Immature natural killer cell (primary cell): ENCODE measurements at regions not wholly inside any gene's neighbourhood (a gene's known extent, or its start where the extent isn't known, plus 50 kb on each side); places are given as distances from the start of the nearest gene placed in this dataset.
"Not testable (repeated sequence)": the region's sequence is repeated elsewhere in the genome, so short reads cannot be mapped to it uniquely, and the experiment has no call there.

Experiments used
- DNase-seq, 3 donors: peaks; one replicate each; pipeline ENCODE4 v3.0.0; 2022; ENCODE audit warnings: mixed read lengths in 1 of 3
- H3K27ac Mint-ChIP-seq, 6 donors: one replicate each; pipeline ENCODE4 v1.8.0; 2020; ENCODE audit warnings: mixed read lengths in 6 of 6, mild to moderate bottlenecking in 5 of 6, inconsistent platforms in 4 of 6, moderate library complexity in 3 of 6
- H3K27me3 Mint-ChIP-seq, 3 donors: one replicate each; pipeline ENCODE4 v1.8.0; 2020 to 2021; ENCODE audit warnings: low read depth in 3 of 3, mild to moderate bottlenecking in 3 of 3, mixed read lengths in 3 of 3, moderate library complexity in 3 of 3, inconsistent platforms in 1 of 3
- H3K36me3 Mint-ChIP-seq, 3 donors: one replicate each; pipeline ENCODE4 v1.8.0; 2020; ENCODE audit warnings: mixed read lengths in 3 of 3, inconsistent platforms in 2 of 3, mild to moderate bottlenecking in 2 of 3
- H3K4me1 Mint-ChIP-seq, 2 donors: one replicate each; pipeline ENCODE4 v1.8.0; 2020; ENCODE audit warnings: inconsistent platforms in 2 of 2, mild to moderate bottlenecking in 2 of 2, mixed read lengths in 2 of 2, moderate library complexity in 1 of 2
- H3K4me3 Mint-ChIP-seq, 5 donors: one replicate each; pipeline ENCODE4 v1.8.0; 2020; ENCODE audit warnings: mild to moderate bottlenecking in 5 of 5, mixed read lengths in 5 of 5, inconsistent platforms in 3 of 5, moderate library complexity in 3 of 5
- H3K9me3 Mint-ChIP-seq, 6 donors: one replicate each; pipeline ENCODE4 v1.8.0; 2020; ENCODE audit warnings: mild to moderate bottlenecking in 6 of 6, mixed read lengths in 6 of 6, inconsistent platforms in 4 of 6, moderate library complexity in 3 of 6

DNA sequence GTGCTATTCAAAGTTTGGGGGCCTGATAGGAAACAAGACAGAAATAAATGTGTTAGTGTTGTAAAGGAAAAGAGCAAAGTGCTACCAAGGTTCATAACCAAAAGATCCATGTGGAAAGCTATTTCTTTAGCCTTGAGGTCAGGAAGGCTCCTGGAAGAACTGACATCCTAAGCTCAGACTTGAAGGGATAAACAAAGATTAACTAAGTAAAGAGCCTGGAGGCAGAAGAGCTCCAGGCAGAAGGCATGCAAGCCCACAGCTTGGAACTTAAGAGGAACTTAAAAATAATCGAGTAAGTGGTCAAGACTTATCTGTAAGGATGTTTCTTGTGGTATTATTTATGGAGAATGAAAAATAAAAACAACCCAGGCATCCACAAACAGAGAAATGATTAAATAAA is 245.0 kb upstream of the MGAT5 start:
- H3K9me3 Mint-ChIP-seq = peaks cover 0 to 1% (median 0%) of the 10 kb centered on the region in 6 donors
- DNase-seq = no peak
- H3K4me3 Mint-ChIP-seq = no peak overlapping the region
- no peak overlapping the region for H3K27ac Mint-ChIP-seq
- H3K4me1 Mint-ChIP-seq = no peaks in the 10 kb centered on the region
- H3K27me3 Mint-ChIP-seq = peaks cover 0 to 7% (median 0%) of the 10 kb centered on the region in 3 donors
- no peaks in the 10 kb centered on the region for H3K36me3 Mint-ChIP-seq

DNA sequence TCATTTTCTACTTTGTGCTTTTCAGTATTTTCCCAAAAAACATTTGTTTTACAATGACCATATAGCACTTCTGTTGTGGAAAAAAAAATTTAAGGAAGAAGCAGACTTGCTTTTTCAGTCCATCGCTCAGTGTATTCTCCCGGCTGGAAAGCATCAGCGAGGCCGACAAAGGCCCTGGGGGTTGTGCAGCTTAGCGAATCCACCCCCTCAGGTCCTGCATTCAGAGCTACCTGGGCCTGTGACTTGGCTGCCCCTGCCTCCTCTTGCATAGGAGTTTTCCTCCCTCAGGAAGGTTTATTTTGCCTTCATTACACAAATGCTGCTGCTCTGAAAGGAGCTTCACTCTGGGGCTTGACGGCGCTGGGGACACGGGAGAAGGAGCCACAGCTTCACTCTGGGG is 244.4 kb upstream of the MGAT5 start:
- H3K4me1 Mint-ChIP-seq = no peaks in the 10 kb centered on the region
- peaks cover 0 to 2% (median 0%) of the 10 kb centered on the region in 6 donors for H3K9me3 Mint-ChIP-seq
- no peak overlapping the region for H3K4me3 Mint-ChIP-seq
- H3K36me3 Mint-ChIP-seq = no peaks in the 10 kb centered on the region
- H3K27me3 Mint-ChIP-seq = peaks cover 0 to 7% (median 0%) of the 10 kb centered on the region in 3 donors
- DNase-seq = no peak
- no peak overlapping the region for H3K27ac Mint-ChIP-seq

DNA sequence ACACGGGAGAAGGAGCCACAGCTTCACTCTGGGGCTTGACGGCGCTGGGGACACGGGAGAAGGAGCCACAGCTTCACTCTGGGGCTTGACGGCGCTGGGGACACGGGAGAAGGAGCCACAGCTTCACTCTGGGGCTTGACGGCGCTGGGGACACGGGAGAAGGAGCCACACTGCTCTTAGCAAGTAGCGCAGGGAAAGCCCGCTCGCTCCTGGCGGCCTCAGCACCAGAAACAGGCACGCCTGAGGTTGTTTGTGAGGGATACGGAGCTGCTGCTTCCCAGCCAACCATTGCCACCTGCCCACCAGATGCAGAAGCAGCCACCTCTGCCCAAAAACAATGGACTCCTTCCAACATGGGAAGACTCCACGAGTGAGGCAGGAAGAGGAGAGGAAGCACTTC is 244.0 kb upstream of the MGAT5 start:
- not testable (repeated sequence) for H3K9me3 Mint-ChIP-seq

DNA sequence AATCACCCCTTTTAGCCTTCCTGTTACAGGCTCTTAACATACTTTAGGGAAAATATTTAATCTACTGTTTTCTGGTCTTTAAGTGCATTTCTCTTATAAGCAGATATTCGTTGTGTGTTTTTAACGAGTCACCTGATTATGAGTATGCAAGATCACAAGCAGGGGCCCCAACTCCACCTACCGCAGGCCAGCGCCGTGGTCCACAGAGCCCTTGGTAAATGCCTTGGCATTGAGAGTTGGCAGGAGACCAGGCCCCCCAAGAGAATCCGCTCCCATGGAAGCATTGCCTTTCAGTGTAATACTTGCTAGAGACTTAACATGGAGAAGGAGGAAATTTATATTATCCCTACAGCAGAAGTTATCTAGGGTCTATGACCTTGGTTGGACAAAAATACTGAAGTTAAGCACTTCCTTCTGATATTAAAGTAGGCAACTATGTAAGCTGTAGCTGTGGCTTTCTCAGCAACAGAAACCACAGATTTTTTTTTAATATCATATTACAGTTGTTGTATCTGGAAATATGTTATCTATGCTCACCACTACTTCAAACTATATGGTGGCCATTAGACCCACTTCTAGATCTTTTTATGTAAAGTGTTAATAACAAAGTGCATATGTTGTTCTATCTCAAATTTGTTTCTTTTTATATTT is 241.8 kb upstream of the MGAT5 start:
- no peaks in the 10 kb centered on the region for H3K4me1 Mint-ChIP-seq
- no peaks in the 10 kb centered on the region for H3K36me3 Mint-ChIP-seq
- no peak overlapping the region for H3K4me3 Mint-ChIP-seq
- no peak overlapping the region for H3K27ac Mint-ChIP-seq
- peaks cover 0 to 2% (median 0%) of the 10 kb centered on the region in 6 donors for H3K9me3 Mint-ChIP-seq
- no peak for DNase-seq
- H3K27me3 Mint-ChIP-seq = peaks cover 0 to 3% (median 0%) of the 10 kb centered on the region in 3 donors

More for the DNA sequence above, 244.0 kb upstream of the MGAT5 start:
- H3K36me3 Mint-ChIP-seq, H3K27me3 Mint-ChIP-seq, H3K4me3 Mint-ChIP-seq, DNase-seq, H3K4me1 Mint-ChIP-seq, H3K27ac Mint-ChIP-seq: not testable (repeated sequence)

DNA sequence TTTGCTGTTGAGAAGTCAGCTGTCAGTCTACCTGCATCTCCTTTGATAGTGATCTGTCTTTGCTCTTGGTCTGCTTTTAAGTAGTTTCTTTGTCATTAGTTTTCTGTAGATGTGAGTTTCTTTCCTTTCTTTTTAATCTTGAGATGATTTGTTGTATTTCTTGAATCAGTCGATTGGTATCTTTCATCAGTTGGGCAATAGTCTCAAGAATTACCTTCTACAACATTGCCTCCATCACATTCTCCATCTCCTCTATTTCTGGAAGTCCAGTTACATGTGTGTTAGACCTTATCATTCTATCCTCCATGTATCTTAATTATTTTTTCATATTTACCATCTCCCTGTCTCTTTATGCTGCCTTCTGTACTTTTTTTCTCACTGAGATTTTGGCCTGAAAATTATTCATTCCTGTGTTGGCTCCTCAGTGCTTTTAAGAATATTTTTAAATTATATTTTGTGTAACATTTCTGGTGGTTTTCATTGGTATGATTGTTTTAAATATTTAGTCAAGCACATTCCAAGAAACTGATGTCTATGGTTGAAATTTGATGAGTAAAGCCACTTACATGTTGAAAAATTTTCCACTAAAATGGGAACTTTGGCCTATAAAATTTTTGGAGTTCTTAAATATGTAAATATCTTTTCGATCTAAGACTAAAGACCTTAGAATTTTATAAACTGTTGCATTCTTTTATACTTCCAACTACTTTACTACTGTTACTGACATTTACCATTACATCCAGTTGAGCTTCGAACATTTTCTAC is 239.5 kb upstream of the MGAT5 start:
- Mint-ChIP-seq H3K4me1 (no peaks in the 10 kb centered on the region), H3K4me3 (no peak overlapping the region), H3K36me3 (no peaks in the 10 kb centered on the region), H3K27me3 (peaks cover 0 to 3% (median 2%) of the 10 kb centered on the region in 3 donors), H3K9me3 (peaks cover 0 to 2% (median 0%) of the 10 kb centered on the region in 6 donors), H3K27ac (no peak overlapping the region)
- no peak for DNase-seq

DNA sequence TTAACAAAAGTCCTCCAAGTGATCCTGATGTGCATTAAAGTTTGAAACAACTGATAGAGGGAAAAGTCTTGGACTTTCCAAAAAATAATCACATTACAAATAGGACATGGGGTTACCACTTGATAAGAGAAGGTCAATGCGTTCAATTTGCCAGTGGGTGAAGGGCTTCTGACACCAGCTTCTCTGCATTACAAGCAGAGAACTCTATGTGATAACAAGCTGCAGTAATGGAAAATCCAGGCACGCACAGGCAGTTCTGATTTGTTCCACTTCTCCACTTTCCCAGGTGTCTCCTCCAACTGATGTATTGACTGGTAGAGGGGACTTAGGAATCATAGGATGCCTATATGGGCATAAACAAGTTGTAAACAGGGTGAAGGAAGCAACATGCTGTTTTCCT is 234.0 kb upstream of the MGAT5 start:
- DNase-seq = no peak
- peak overlapping the region in 1 of 5 donors; percentile 5 for H3K4me3 Mint-ChIP-seq
- H3K27ac Mint-ChIP-seq = no peak overlapping the region
- H3K9me3 Mint-ChIP-seq = no peaks in the 10 kb centered on the region
- peaks cover 4% of the 10 kb centered on the region in 3 donors for H3K27me3 Mint-ChIP-seq
- H3K4me1 Mint-ChIP-seq = peaks cover 16 to 20% of the 10 kb centered on the region in 2 donors
- no peaks in the 10 kb centered on the region for H3K36me3 Mint-ChIP-seq

DNA sequence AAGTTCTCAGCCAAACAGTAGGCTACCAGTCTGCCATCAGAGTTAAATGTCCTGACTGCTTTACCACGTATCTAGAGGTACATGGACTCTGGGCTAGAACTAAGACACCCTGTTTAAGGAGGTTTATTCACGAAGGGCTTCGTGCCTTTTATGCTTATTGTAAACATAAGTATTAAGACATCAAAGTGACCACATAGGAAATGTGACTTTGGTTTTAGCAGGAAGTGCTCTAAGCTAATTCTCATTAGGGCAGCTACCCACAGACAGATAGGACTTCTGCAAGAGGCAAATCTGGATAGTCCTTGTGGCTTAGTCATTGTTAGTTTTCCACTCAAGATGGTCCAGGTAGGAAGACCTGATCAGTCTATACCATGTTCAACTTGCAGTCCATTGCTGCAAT is 233.3 kb upstream of the MGAT5 start:
- H3K27me3 Mint-ChIP-seq = peaks cover 4 to 5% (median 4%) of the 10 kb centered on the region in 3 donors
- peaks cover 16 to 20% of the 10 kb centered on the region in 2 donors for H3K4me1 Mint-ChIP-seq
- peak in 1 of 3 donors; percentile 2 for DNase-seq
- H3K27ac Mint-ChIP-seq = no peak overlapping the region
- no peaks in the 10 kb centered on the region for H3K9me3 Mint-ChIP-seq
- H3K4me3 Mint-ChIP-seq = peak overlapping the region in 2 of 5 donors; percentile 7 to 22
- H3K36me3 Mint-ChIP-seq = no peaks in the 10 kb centered on the region

DNA sequence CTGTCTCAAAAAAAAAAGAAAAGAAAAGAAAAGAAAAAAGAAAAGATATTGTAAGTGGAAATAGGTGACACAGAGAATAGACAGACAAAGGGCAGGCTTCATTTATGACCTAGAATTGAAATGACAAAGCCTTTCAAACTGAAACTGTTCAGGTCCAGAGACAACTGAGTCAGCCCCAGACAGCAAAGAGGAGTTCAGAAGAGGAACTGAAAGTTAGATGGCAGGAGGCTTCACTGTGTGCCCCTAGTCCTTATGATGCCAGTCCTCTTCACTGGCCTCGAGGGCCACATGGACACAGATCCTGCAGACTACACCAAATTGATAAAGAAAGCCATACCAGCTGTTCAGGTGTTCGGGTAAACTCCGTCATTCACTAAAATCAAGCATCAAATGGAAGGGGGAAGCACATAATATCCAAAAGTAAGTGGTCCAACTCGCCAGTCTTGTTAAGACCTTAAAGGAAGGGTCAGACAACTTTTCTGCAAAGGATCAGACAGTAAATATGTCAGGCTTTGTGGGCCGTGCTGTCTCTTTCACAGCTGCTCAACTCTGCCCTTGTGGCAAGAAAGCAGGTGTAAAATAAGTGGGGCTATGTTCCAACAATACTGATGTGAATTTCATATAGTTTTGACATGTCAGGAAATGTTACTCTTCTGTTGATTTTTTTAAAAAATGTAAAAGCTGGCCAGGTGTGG is 231.9 kb upstream of the MGAT5 start:
- no peaks in the 10 kb centered on the region for H3K36me3 Mint-ChIP-seq
- H3K4me1 Mint-ChIP-seq = peaks cover 16 to 20% of the 10 kb centered on the region in 2 donors
- H3K9me3 Mint-ChIP-seq = no peaks in the 10 kb centered on the region
- H3K27me3 Mint-ChIP-seq = peaks cover 4 to 9% (median 4%) of the 10 kb centered on the region in 3 donors
- no peak for DNase-seq
- no peak overlapping the region for H3K27ac Mint-ChIP-seq
- no peak overlapping the region for H3K4me3 Mint-ChIP-seq

DNA sequence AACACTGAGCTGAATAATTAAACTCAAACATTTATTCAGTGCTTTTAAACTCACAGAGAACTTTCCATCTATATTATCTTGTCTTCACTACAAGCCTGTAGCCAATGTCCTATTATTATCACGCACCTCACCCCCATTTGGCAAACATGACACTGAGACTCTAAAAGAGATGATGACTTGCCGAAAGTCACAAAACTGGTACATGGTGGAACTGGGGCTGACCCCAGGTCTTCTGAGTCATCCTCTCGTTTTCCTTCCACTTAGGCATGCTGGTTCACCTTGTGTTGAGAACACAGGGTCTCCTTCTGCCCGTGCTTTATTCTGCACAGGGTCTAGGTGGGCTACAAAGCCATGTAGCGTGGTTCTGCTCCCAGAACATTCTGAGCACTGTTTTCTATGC is 230.0 kb upstream of the MGAT5 start:
- H3K27me3 Mint-ChIP-seq = peaks cover 5 to 14% (median 9%) of the 10 kb centered on the region in 3 donors
- H3K4me1 Mint-ChIP-seq = peaks cover 16 to 20% of the 10 kb centered on the region in 2 donors
- H3K36me3 Mint-ChIP-seq = no peaks in the 10 kb centered on the region
- no peak for DNase-seq
- H3K4me3 Mint-ChIP-seq = no peak overlapping the region
- H3K9me3 Mint-ChIP-seq = no peaks in the 10 kb centered on the region
- no peak overlapping the region for H3K27ac Mint-ChIP-seq

DNA sequence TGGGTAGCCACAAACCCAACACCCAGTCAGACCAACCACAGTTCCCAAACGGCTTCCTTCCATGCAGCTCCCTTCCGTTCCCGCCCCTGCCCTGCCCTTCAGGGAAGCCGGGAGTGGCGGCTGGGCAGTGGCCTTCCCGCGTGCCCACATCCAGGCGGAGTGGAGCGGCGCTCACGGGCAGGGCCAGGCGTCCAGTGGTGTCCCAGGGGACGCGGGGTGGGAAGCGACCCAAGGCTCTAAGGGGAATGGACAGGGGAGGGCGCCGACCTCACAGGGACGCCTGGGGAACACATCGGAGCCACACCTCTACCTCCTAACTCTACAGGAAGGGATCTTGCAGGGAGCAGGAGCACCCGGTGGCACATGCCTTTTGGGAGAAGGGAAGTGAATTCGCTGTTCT is 225.9 kb upstream of the MGAT5 start:
- no peaks in the 10 kb centered on the region for H3K9me3 Mint-ChIP-seq
- no peak for DNase-seq
- no peaks in the 10 kb centered on the region for H3K4me1 Mint-ChIP-seq
- no peaks in the 10 kb centered on the region for H3K36me3 Mint-ChIP-seq
- H3K27me3 Mint-ChIP-seq = peaks cover 2 to 17% (median 7%) of the 10 kb centered on the region in 3 donors
- no peak overlapping the region for H3K27ac Mint-ChIP-seq
- no peak overlapping the region for H3K4me3 Mint-ChIP-seq

DNA sequence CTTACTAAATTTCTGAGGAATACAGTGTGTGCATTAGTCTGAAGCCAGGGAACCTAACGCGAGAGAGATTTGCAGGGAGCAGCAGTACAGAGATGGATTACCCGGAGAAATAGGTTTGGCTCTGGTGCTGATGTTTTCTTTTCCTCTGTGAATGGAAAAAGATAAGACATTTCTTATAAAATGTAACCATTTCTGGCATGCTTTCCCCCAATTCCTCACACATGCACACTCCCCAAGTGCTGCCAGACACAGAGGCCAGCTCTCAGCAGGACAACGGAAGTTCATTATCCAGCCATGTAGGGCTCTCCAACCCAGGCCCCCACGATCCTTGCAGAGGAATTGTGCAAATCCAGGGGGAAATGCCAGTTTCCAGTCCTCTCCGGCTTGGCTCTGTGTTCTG is 224.5 kb upstream of the MGAT5 start:
- H3K4me1 Mint-ChIP-seq = no peaks in the 10 kb centered on the region
- no peak overlapping the region for H3K27ac Mint-ChIP-seq
- no peak for DNase-seq
- peaks cover 5 to 21% (median 7%) of the 10 kb centered on the region in 3 donors for H3K27me3 Mint-ChIP-seq
- no peak overlapping the region for H3K4me3 Mint-ChIP-seq
- H3K9me3 Mint-ChIP-seq = no peaks in the 10 kb centered on the region
- H3K36me3 Mint-ChIP-seq = no peaks in the 10 kb centered on the region

DNA sequence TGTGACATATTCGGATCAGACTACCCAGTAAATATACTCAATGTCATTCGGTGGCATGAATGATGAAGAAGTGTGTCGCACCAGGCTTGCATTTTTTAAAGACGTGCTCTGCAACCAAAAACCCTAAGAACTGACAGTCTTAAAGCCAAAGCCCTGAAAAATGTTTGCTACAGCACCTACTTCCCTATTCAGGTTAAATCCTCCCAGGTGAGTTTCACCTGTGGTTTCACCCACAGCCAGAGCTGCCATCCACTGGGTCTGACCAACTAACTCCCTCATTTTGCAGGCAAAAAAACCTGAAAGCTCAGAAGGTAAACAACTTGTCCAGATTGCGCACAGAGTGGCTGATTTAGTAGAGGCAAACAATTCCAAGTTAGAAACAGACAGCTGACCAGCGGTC is 222.3 kb upstream of the MGAT5 start:
- Mint-ChIP-seq H3K36me3 (peaks cover 0 to 3% (median 0%) of the 10 kb centered on the region in 3 donors), H3K4me3 (no peak overlapping the region), H3K27ac (no peak overlapping the region), H3K9me3 (peaks cover 0 to 3% (median 0%) of the 10 kb centered on the region in 6 donors), H3K27me3 (peaks cover 5 to 18% (median 9%) of the 10 kb centered on the region in 3 donors), H3K4me1 (no peaks in the 10 kb centered on the region)
- DNase-seq = no peak

DNA sequence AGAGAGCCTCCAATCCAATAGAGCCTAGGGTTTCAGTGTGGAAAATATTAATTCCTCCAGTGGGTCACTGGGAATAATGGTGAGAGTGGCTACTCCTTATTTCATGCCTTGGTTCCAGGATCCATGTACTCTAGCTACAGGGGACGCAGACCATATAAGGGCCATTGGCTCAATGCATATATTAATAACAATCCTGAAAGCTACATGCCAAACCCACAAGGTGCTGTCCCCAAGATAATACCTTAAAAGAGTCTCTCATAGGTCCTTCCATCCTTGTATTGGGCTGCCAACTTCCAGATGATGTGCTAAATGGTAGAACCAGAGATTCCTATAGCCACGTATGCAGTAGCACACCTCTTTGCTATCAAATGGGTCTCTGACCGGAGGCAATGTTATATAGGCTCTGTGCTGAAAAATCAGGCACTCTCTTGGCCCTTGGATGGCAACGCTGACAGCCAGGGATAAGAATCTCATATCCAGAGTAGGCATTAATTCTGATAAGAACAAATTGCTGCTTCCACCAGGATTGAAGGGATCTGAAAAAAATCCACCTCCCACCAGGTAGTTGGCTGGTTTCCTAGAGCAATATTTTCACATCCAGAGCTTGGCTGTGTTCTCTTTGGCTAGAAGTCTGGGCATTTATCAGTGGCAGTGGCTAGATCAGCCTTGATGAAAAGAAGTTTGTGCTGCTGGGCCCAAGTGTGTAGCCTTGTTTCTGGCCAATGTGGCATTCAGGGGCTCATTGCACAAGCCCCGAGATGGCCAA is 218.1 kb upstream of the MGAT5 start:
- peaks cover 0 to 5% (median 0%) of the 10 kb centered on the region in 3 donors for H3K36me3 Mint-ChIP-seq
- no peak overlapping the region for H3K4me3 Mint-ChIP-seq
- H3K27me3 Mint-ChIP-seq = peaks cover 7 to 16% (median 8%) of the 10 kb centered on the region in 3 donors
- H3K27ac Mint-ChIP-seq = no peak overlapping the region
- peaks cover 0 to 5% (median under 1%) of the 10 kb centered on the region in 6 donors for H3K9me3 Mint-ChIP-seq
- DNase-seq = no peak
- no peaks in the 10 kb centered on the region for H3K4me1 Mint-ChIP-seq
